ENCODE measurements at regions not wholly inside any gene's neighbourhood (a gene's known extent, or its start where the extent isn't known, plus 50 kb on each side); places are given as distances from the start of the nearest gene placed in this dataset.
"Not testable (repeated sequence)": the region's sequence is repeated elsewhere in the genome, so short reads cannot be mapped to it uniquely, and the experiment has no call there.

GRCh38 chr1:83505148-83505547, 493.8 kb downstream of the TTLL7 start:
- no peak for DNase-seq

- no peak for DNase-seq
Observed at GRCh38 chr1:83503153-83503552, 495.8 kb downstream of the TTLL7 start.

GRCh38 chr1:83500987-83501591, 497.8 kb downstream of the TTLL7 start:
- DNase-seq: peak in 1 of 3 experiments; percentile 19

- DNase-seq: no peak
Observed at GRCh38 chr1:83500531-83500930, 498.4 kb downstream of the TTLL7 start.

GRCh38 chr1:83499998-83500397, 498.9 kb downstream of the TTLL7 start:
- no peak for DNase-seq

GRCh38 chr1:83497563-83497962, 501.4 kb downstream of the TTLL7 start:
- DNase-seq: no peak

- no peak for DNase-seq
Observed at GRCh38 chr1:83495560-83495959, 503.4 kb downstream of the TTLL7 start.

GRCh38 chr1:83493633-83494032, 505.3 kb downstream of the TTLL7 start:
- DNase-seq: no peak

GRCh38 chr1:83491930-83492329, 507.0 kb downstream of the TTLL7 start:
- no peak for DNase-seq

- DNase-seq: no peak
Observed at GRCh38 chr1:83490988-83491387, 507.9 kb downstream of the TTLL7 start.

GRCh38 chr1:83488105-83488504, 510.8 kb downstream of the TTLL7 start:
- DNase-seq: not testable (repeated sequence)

- not testable (repeated sequence) for DNase-seq
Observed at GRCh38 chr1:83487460-83487859, 511.5 kb downstream of the TTLL7 start.

- not testable (repeated sequence) for DNase-seq
Observed at GRCh38 chr1:83485314-83486019, 513.5 kb downstream of the TTLL7 start.

- DNase-seq: not testable (repeated sequence)
Observed at GRCh38 chr1:83481284-83481683, 517.6 kb downstream of the TTLL7 start.

- peak in 2 of 3 experiments; percentile 9 to 59 for DNase-seq
Observed at GRCh38 chr1:83479591-83480239, 519.2 kb downstream of the TTLL7 start.

GRCh38 chr1:83478127-83478526, 520.8 kb downstream of the TTLL7 start:
- DNase-seq: not testable (repeated sequence)

- not testable (repeated sequence) for DNase-seq
Observed at GRCh38 chr1:83476518-83476917, 522.4 kb downstream of the TTLL7 start.

GRCh38 chr1:83474946-83475345, 524.0 kb downstream of the TTLL7 start:
- not testable (repeated sequence) for DNase-seq

- DNase-seq: not testable (repeated sequence)
Observed at GRCh38 chr1:83473986-83474385, 524.9 kb downstream of the TTLL7 start.

- DNase-seq: not testable (repeated sequence)
Observed at GRCh38 chr1:83472066-83472465, 526.9 kb downstream of the TTLL7 start.

- DNase-seq: not testable (repeated sequence)
Observed at GRCh38 chr1:83471272-83471671, 527.7 kb downstream of the TTLL7 start.

- DNase-seq: peak in 1 of 3 experiments; percentile 12
Observed at GRCh38 chr1:83468336-83468735, 530.6 kb downstream of the TTLL7 start.

- peak in 1 of 3 experiments; percentile 6 for DNase-seq
Observed at GRCh38 chr1:83457735-83458248, 541.1 kb downstream of the TTLL7 start.

- DNase-seq: not testable (repeated sequence)
Observed at GRCh38 chr1:83457281-83457680, 541.7 kb downstream of the TTLL7 start.
